OCI-LY1 (cell line): ENCODE measurements at regions not wholly inside any gene's neighbourhood (a gene's known extent, or its start where the extent isn't known, plus 50 kb on each side); places are given as distances from the start of the nearest gene placed in this dataset.

Experiments
- H2AFZ ChIP-seq: fragments of 200-600 bp; sonication (generic), shearing (Covaris generic); 2 replicates; pipeline ENCODE4 v1.6.0; 2014; ENCODE audit warnings: antibody characterized with exemption, mild to moderate bottlenecking, low read length
- H3F3A ChIP-seq: fragments of 200-600 bp; sonication (generic), shearing (Covaris generic); 2 replicates; pipeline ENCODE4 v1.6.0; 2014; ENCODE audit warnings: mild to moderate bottlenecking, antibody characterized with exemption, low read length, moderate library complexity; ENCODE audit not compliant: insufficient read depth
- H3K27ac ChIP-seq: fragments of 200-600 bp; sonication (generic); 2 replicates; pipeline ENCODE4 v1.5.1; 2014; ENCODE audit warnings: low read length, mixed run types, mild to moderate bottlenecking, low read depth; ENCODE audit not compliant: poor library complexity, severe bottlenecking
- H3K27me3 ChIP-seq: fragments of 200-600 bp; sonication (generic); 2 replicates; pipeline ENCODE4 v1.6.0; 2014; ENCODE audit warnings: antibody characterized with exemption, mild to moderate bottlenecking, low read length, moderate library complexity; ENCODE audit not compliant: insufficient read depth
- H3K36me3 ChIP-seq: fragments of 200-600 bp; sonication (generic); 2 replicates; pipeline ENCODE4 v1.6.1; 2014; ENCODE audit warnings: mild to moderate bottlenecking, antibody characterized with exemption, low read length, moderate library complexity, mixed read lengths; ENCODE audit not compliant: insufficient read depth
- H3K4me1 ChIP-seq: fragments of 200-600 bp; sonication (generic); 2 replicates; pipeline ENCODE4 v1.5.1; 2014; ENCODE audit warnings: mild to moderate bottlenecking, low read length, moderate library complexity; ENCODE audit not compliant: insufficient read depth, severe bottlenecking
- H3K4me2 ChIP-seq: fragments of 200-600 bp; sonication (generic), shearing (Covaris generic); 2 replicates; pipeline ENCODE4 v1.6.1; 2014; ENCODE audit warnings: low read length
- H3K4me3 ChIP-seq: fragments of 200-600 bp; sonication (generic); 2 replicates; pipeline ENCODE4 v1.5.1; 2014; ENCODE audit warnings: low read length, low read depth, mild to moderate bottlenecking, mixed read lengths; ENCODE audit not compliant: poor library complexity, severe bottlenecking
- H3K79me2 ChIP-seq: fragments of 200-600 bp; shearing (Covaris generic); 2 replicates; pipeline ENCODE4 v1.6.1; 2016; ENCODE audit warnings: mixed run types, low read length, mixed read lengths; ENCODE audit not compliant: insufficient read depth
- H3K9ac ChIP-seq: fragments of 200-600 bp; sonication (generic), shearing (Covaris generic); 2 replicates; pipeline ENCODE4 v1.6.1; 2014; ENCODE audit warnings: mild to moderate bottlenecking, low read length, mixed read lengths
- H3K9me2 ChIP-seq: fragments of 200-600 bp; sonication (generic), shearing (Covaris generic); 2 replicates; pipeline ENCODE4 v1.6.1; 2014; ENCODE audit warnings: low read depth, mild to moderate bottlenecking, low read length, mixed read lengths
- H3K9me3 ChIP-seq: fragments of 200-600 bp; shearing (Covaris generic); 2 replicates; pipeline ENCODE4 v1.6.1; 2014; ENCODE audit warnings: low read length, mixed read lengths
- H4K20me1 ChIP-seq: fragments of 200-600 bp; sonication (generic), shearing (Covaris generic); 2 replicates; pipeline ENCODE4 v1.6.0; 2016; ENCODE audit warnings: mild to moderate bottlenecking, low read length; ENCODE audit not compliant: insufficient read depth
- EZH2 ChIP-seq: fragments of 200-600 bp; sonication (generic), shearing (Covaris generic); IDR thresholded peaks from 2 replicates; pipeline ENCODE4 v1.8.0; 2017; ENCODE audit warnings: borderline replicate concordance, mixed run types, mild to moderate bottlenecking, antibody characterized with exemption, low read length, moderate library complexity, mixed read lengths
- TF ChIP-seq, protein P1 (sequence below): fragments of 200-600 bp; sonication (generic), shearing (Covaris generic); IDR thresholded peaks from 2 replicates; pipeline ENCODE4 v1.5.1; 2017; ENCODE audit warnings: mild to moderate bottlenecking, antibody characterized with exemption, low read length, moderate library complexity, mixed read lengths

GRCh38 chr15:70559265-70560239 lies 203.8 kb downstream of the UACA start:
- no peak overlapping the region for H3K27ac ChIP-seq
- no peaks in the 10 kb centered on the region for H3K9me2 ChIP-seq
- no peaks in the 10 kb centered on the region for H3K9me3 ChIP-seq
- H3F3A ChIP-seq, result no peaks in the 10 kb centered on the region
- no peaks in the 10 kb centered on the region for H3K79me2 ChIP-seq
- H3K9ac ChIP-seq, result no peak overlapping the region
- no peak overlapping the region for H2AFZ ChIP-seq
- TF ChIP-seq EZH2, result no peak
- H3K4me3 ChIP-seq, result no peak overlapping the region
- H3K36me3 ChIP-seq, result no peaks in the 10 kb centered on the region
- H3K4me1 ChIP-seq, result no peaks in the 10 kb centered on the region
- H4K20me1 ChIP-seq, result no peaks in the 10 kb centered on the region
- H3K4me2 ChIP-seq, result no peak overlapping the region
- 0 out of 2 replicates have a peak, but pooled peaks cover 3% of the 10 kb centered on the region for H3K27me3 ChIP-seq

- Histone ChIP-seq H3K4me2 (no peak overlapping the region), H3K27me3 (0 out of 2 replicates have a peak, but pooled peaks cover under 1% of the 10 kb centered on the region), H3F3A (no peaks in the 10 kb centered on the region), H2AFZ (no peak overlapping the region), H3K9me2 (no peaks in the 10 kb centered on the region), H4K20me1 (no peaks in the 10 kb centered on the region), H3K4me1 (no peaks in the 10 kb centered on the region), H3K27ac (no peak overlapping the region), H3K9ac (no peak overlapping the region), H3K79me2 (no peaks in the 10 kb centered on the region), H3K4me3 (no peak overlapping the region), H3K36me3 (no peaks in the 10 kb centered on the region), H3K9me3 (no peaks in the 10 kb centered on the region)
- TF ChIP-seq EZH2, result no peak
- TF ChIP-seq, protein P1, sequence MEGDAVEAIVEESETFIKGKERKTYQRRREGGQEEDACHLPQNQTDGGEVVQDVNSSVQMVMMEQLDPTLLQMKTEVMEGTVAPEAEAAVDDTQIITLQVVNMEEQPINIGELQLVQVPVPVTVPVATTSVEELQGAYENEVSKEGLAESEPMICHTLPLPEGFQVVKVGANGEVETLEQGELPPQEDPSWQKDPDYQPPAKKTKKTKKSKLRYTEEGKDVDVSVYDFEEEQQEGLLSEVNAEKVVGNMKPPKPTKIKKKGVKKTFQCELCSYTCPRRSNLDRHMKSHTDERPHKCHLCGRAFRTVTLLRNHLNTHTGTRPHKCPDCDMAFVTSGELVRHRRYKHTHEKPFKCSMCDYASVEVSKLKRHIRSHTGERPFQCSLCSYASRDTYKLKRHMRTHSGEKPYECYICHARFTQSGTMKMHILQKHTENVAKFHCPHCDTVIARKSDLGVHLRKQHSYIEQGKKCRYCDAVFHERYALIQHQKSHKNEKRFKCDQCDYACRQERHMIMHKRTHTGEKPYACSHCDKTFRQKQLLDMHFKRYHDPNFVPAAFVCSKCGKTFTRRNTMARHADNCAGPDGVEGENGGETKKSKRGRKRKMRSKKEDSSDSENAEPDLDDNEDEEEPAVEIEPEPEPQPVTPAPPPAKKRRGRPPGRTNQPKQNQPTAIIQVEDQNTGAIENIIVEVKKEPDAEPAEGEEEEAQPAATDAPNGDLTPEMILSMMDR, result no peak
Observed at GRCh38 chr15:70558406-70559264, 204.7 kb downstream of the UACA start.

DNA sequence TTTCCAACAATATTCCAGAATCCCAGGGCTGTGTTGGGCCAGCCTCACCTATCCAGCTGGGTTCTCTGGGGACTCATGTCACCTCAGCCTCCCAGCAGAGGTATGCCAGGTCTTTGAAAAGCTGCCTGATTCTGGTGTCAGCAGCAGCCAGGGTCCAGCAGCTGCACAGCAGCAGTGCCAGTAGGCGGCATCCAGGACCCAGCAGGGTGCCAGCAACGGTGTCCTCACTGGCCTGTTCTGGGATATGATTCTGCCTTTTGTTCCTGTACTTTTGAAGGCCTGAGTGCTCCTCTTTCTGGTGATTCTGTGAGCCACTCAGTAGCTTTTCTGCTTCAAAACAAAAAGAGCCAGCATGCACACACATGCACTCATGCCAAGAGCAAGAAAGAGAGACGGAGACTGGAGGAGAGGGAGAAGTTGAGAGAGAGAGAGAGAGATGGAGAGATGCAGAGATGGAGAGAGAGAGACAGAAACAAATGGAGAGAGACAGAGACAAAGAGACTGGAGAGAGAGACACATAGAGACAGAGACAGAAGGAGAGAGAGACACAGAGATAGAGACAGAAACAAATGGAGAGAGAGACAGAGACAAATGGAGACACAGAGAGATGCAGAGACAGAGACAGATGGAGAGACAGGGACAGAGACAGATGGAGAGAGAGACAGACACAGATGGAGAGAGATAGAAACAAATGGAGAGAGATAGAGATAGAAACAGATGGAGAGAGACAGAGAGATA lies 205.7 kb downstream of the UACA start:
- Histone ChIP-seq H2AFZ (no peak overlapping the region), H3K27ac (no peak overlapping the region), H3K4me2 (no peak overlapping the region), H4K20me1 (no peaks in the 10 kb centered on the region), H3K9me3 (no peaks in the 10 kb centered on the region), H3K4me1 (no peaks in the 10 kb centered on the region), H3F3A (no peaks in the 10 kb centered on the region), H3K9me2 (no peaks in the 10 kb centered on the region), H3K27me3 (no peaks in the 10 kb centered on the region), H3K79me2 (no peaks in the 10 kb centered on the region), H3K4me3 (no peak overlapping the region), H3K9ac (no peak overlapping the region), H3K36me3 (no peaks in the 10 kb centered on the region)
- TF ChIP-seq, protein P1, result no peak
- TF ChIP-seq EZH2, result no peak
